CD4-positive, alpha-beta T cell (primary cell): ENCODE measurements at regions not wholly inside any gene's neighbourhood (a gene's known extent, or its start where the extent isn't known, plus 50 kb on each side); places are given as distances from the start of the nearest gene placed in this dataset.

Source experiments
- ATAC-seq: fragments of 200-7000 bp; cut with Tn5 transposase; one replicate; pipeline ENCODE4 v1.10.0; 2022; ENCODE audit warnings: mild to moderate bottlenecking; ENCODE audit not compliant: poor library complexity
- CTCF ChIA-PET: fragments of 350-600 bp; sonication (Branson Sonifier 250); formaldehyde crosslinking; loops from one replicate; lab custom pipeline; 2021; ENCODE audit warnings: antibody characterized with exemption, inconsistent platforms; lab: Charles Lee
- POLR2A ChIA-PET: fragments of 350-600 bp; sonication (Branson Sonifier 250); formaldehyde crosslinking; loops from one replicate; lab custom pipeline; 2021; ENCODE audit warnings: antibody characterized with exemption, inconsistent platforms; lab: Charles Lee
- DNase-seq, 14 experiments: peaks; one replicate each; pipeline ENCODE4 v3.0.0-alpha.2; 2013 to 2020; ENCODE audit warnings: mixed read lengths in 2 of 14
- H3K27ac ChIP-seq, 2 donors: one replicate each; pipeline versions ENCODE4 v1.5.1 to v1.7.0; 2013; ENCODE audit warnings: low read length in 2 of 2, low read depth in 1 of 2, mild to moderate bottlenecking in 1 of 2
- H3K27me3 ChIP-seq, 2 experiments: 1 replicate in 1 of 2; 2 replicates in 1 of 2; pipeline versions ENCODE4 v1.6.1 to v1.7.0; 2013; ENCODE audit warnings: low read length in 2 of 2, control low read depth in 1 of 2, mild to moderate bottlenecking in 1 of 2, moderate library complexity in 1 of 2; ENCODE audit not compliant: insufficient read depth in 2 of 2, control insufficient read depth in 1 of 2
- H3K36me3 ChIP-seq: one replicate; pipeline ENCODE4 v1.6.1; 2013; ENCODE audit warnings: low read length, control low read depth; ENCODE audit not compliant: insufficient read depth
- H3K4me1 ChIP-seq: one replicate; pipeline ENCODE4 v1.6.1; 2013; ENCODE audit warnings: low read length, control low read depth; ENCODE audit not compliant: insufficient read depth
- H3K4me3 ChIP-seq: one replicate; pipeline ENCODE4 v1.5.1; 2013; ENCODE audit warnings: mild to moderate bottlenecking, low read length, moderate library complexity
- H3K9me3 ChIP-seq, 2 experiments: 1 replicate in 1 of 2; 2 replicates in 1 of 2; pipeline versions ENCODE4 v1.6.1 to v1.7.0; 2013; ENCODE audit warnings: low read length in 2 of 2, mild to moderate bottlenecking in 2 of 2, control low read depth in 1 of 2, moderate library complexity in 1 of 2; ENCODE audit not compliant: control insufficient read depth in 1 of 2, insufficient read depth in 1 of 2
- H3K27ac Mint-ChIP-seq: one replicate; pipeline ENCODE4 v1.8.0; 2020; ENCODE audit warnings: mixed read lengths
- H3K27me3 Mint-ChIP-seq: one replicate; pipeline ENCODE4 v1.8.0; 2021; ENCODE audit warnings: mixed read lengths
- H3K36me3 Mint-ChIP-seq: one replicate; pipeline ENCODE4 v1.8.0; 2021; ENCODE audit warnings: low read depth, mixed read lengths
- H3K4me1 Mint-ChIP-seq: one replicate; pipeline ENCODE4 v1.8.0; 2021; ENCODE audit warnings: low read depth, mixed read lengths
- H3K4me3 Mint-ChIP-seq: one replicate; pipeline ENCODE4 v1.8.0; 2020; ENCODE audit warnings: mild to moderate bottlenecking, mixed read lengths
- H3K9me3 Mint-ChIP-seq: one replicate; pipeline ENCODE4 v1.8.0; 2020; ENCODE audit warnings: mixed read lengths
- CTCF ChIP-seq: fragments of 200-600 bp; IDR thresholded peaks from one replicate; pipeline ENCODE4 v1.8.0; 2022; ENCODE audit warnings: antibody characterized with exemption, mild to moderate bottlenecking
- intact Hi-C, 2 experiments: fragments of 100-400 bp; cut with DNase I in 1 of 2; cut with micrococcal nuclease in 1 of 2; formaldehyde crosslinking; loops; one replicate each; pipeline versions ENCODE4 v1.15.1 to v1.9.0; 2023 to 2025; cut with DNase I, micrococcal nuclease

- Mint-ChIP-seq H3K27me3 (no peaks in the 10 kb centered on the region), H3K36me3 (no peaks in the 10 kb centered on the region), H3K4me3 (no peak overlapping the region), H3K27ac (no peak overlapping the region), H3K9me3 (peaks cover 4% of the 10 kb centered on the region), H3K4me1 (no peaks in the 10 kb centered on the region)
- Histone ChIP-seq H3K36me3 (no peaks in the 10 kb centered on the region), H3K27me3 (no peaks in the 10 kb centered on the region), H3K4me1 (no peaks in the 10 kb centered on the region), H3K4me3 (no peak overlapping the region), H3K27ac (no peak overlapping the region), H3K9me3 (no peaks in the 10 kb centered on the region)
- CTCF ChIA-PET: no interaction called here
- POLR2A ChIA-PET: no interaction called here
- no peak for ATAC-seq
- no peak for DNase-seq
- no peak for TF ChIP-seq CTCF
- intact Hi-C loops: no loop called here
Observed at GRCh38 chr5:17405976-17406375, 92.1 kb upstream of the TAF11L2 start.

GRCh38 chr5:17406423-17406838, 91.6 kb upstream of the TAF11L2 start:
- Mint-ChIP-seq H3K4me3 (no peak overlapping the region), H3K27ac (no peak overlapping the region), H3K27me3 (no peaks in the 10 kb centered on the region), H3K9me3 (peaks cover 4% of the 10 kb centered on the region), H3K36me3 (no peaks in the 10 kb centered on the region), H3K4me1 (no peaks in the 10 kb centered on the region)
- Histone ChIP-seq H3K9me3 (no peaks in the 10 kb centered on the region), H3K4me1 (no peaks in the 10 kb centered on the region), H3K36me3 (no peaks in the 10 kb centered on the region), H3K27ac (no peak overlapping the region), H3K27me3 (no peaks in the 10 kb centered on the region), H3K4me3 (no peak overlapping the region)
- DNase-seq (no peak), ATAC-seq (no peak)
- ChIA-PET POLR2A (no interaction called here), CTCF (no interaction called here)
- intact Hi-C loops: no loop called here
- no peak for TF ChIP-seq CTCF

GRCh38 chr5:17411436-17412402, 86.3 kb upstream of the TAF11L2 start:
- Mint-ChIP-seq H3K27me3 (no peaks in the 10 kb centered on the region), H3K9me3 (peaks cover 4% of the 10 kb centered on the region), H3K4me1 (no peaks in the 10 kb centered on the region), H3K36me3 (no peaks in the 10 kb centered on the region), H3K4me3 (no peak overlapping the region), H3K27ac (no peak overlapping the region)
- H3K4me3 ChIP-seq: no peak overlapping the region
- DNase-seq (no peak), ATAC-seq (no peak)
- no peaks in the 10 kb centered on the region for H3K27me3 ChIP-seq
- H3K9me3 ChIP-seq: peaks cover 0 to 10% of the 10 kb centered on the region in 2 experiments
- no peak for TF ChIP-seq CTCF
- intact Hi-C loops: no loop called here
- no peak overlapping the region for H3K27ac ChIP-seq
- ChIA-PET POLR2A (no interaction called here), CTCF (no interaction called here)
- H3K36me3 ChIP-seq: no peaks in the 10 kb centered on the region
- H3K4me1 ChIP-seq: no peaks in the 10 kb centered on the region
